Activated naive CD4-positive, alpha-beta T cell (primary cell): ENCODE measurements at regions not wholly inside any gene's neighbourhood (a gene's known extent, or its start where the extent isn't known, plus 50 kb on each side); places are given as distances from the start of the nearest gene placed in this dataset.
"Not testable (repeated sequence)": the region's sequence is repeated elsewhere in the genome, so short reads cannot be mapped to it uniquely, and the experiment has no call there.

Source experiments
- DNase-seq, 4 experiments: peaks; one replicate each; lab custom pipeline; 2025; lab: John Stamatoyannopoulos, UW

GRCh38 chr10:25713894-25714240, 220.2 kb upstream of the MYO3A start:
- DNase-seq, result no peak

GRCh38 chr10:25724241-25724640, 209.8 kb upstream of the MYO3A start:
- no peak for DNase-seq

- no peak for DNase-seq
These were observed 207.9 kb upstream of the MYO3A start for GRCh38 chr10:25725917-25726716.

- DNase-seq, result no peak
These were observed 195.3 kb upstream of the MYO3A start for GRCh38 chr10:25738776-25739175.

- no peak for DNase-seq
These were observed 190.2 kb upstream of the MYO3A start for GRCh38 chr10:25743832-25744231.

GRCh38 chr10:25744574-25744973, 189.5 kb upstream of the MYO3A start:
- DNase-seq, result no peak

- no peak for DNase-seq
These were observed 188.1 kb upstream of the MYO3A start for GRCh38 chr10:25745976-25746375.

GRCh38 chr10:25747084-25747483, 186.9 kb upstream of the MYO3A start:
- DNase-seq, result no peak

GRCh38 chr10:25748509-25748908, 185.5 kb upstream of the MYO3A start:
- DNase-seq, result no peak

- no peak for DNase-seq
These were observed 180.3 kb upstream of the MYO3A start for GRCh38 chr10:25753776-25754175.

- not testable (repeated sequence) for DNase-seq
These were observed 178.2 kb upstream of the MYO3A start for GRCh38 chr10:25755874-25756273.

- no peak for DNase-seq
These were observed 177.2 kb upstream of the MYO3A start for GRCh38 chr10:25756784-25757183.

GRCh38 chr10:25758041-25758457, 176.0 kb upstream of the MYO3A start:
- DNase-seq, result no peak

GRCh38 chr10:25758511-25758910, 175.5 kb upstream of the MYO3A start:
- no peak for DNase-seq

GRCh38 chr10:25761937-25762336, 172.1 kb upstream of the MYO3A start:
- DNase-seq, result no peak

- no peak for DNase-seq
These were observed 167.8 kb upstream of the MYO3A start for GRCh38 chr10:25766213-25766612.

GRCh38 chr10:25766687-25767221, 167.3 kb upstream of the MYO3A start:
- DNase-seq, result no peak

- DNase-seq, result no peak
These were observed 165.9 kb upstream of the MYO3A start for GRCh38 chr10:25768167-25768566.

GRCh38 chr10:25778646-25779045, 155.4 kb upstream of the MYO3A start:
- no peak for DNase-seq

GRCh38 chr10:25786161-25786560, 147.9 kb upstream of the MYO3A start:
- DNase-seq, result no peak

- DNase-seq, result no peak
These were observed 147.1 kb upstream of the MYO3A start for GRCh38 chr10:25786899-25787298.

GRCh38 chr10:25797888-25798429, 136.1 kb upstream of the MYO3A start:
- DNase-seq, result no peak

GRCh38 chr10:25804505-25804904, 129.5 kb upstream of the MYO3A start:
- DNase-seq, result no peak

GRCh38 chr10:25805986-25806385, 128.0 kb upstream of the MYO3A start:
- DNase-seq, result no peak
